Cerebellar cortex (tissue), 1 donor: ENCODE measurements at regions not wholly inside any gene's neighbourhood (a gene's known extent, or its start where the extent isn't known, plus 50 kb on each side); places are given as distances from the start of the nearest gene placed in this dataset.

ENCODE experiments used
- DNase-seq: peaks from one replicate; pipeline ENCODE4 v3.0.0-alpha.2; 2015; ENCODE audit warnings: low spot score

DNA sequence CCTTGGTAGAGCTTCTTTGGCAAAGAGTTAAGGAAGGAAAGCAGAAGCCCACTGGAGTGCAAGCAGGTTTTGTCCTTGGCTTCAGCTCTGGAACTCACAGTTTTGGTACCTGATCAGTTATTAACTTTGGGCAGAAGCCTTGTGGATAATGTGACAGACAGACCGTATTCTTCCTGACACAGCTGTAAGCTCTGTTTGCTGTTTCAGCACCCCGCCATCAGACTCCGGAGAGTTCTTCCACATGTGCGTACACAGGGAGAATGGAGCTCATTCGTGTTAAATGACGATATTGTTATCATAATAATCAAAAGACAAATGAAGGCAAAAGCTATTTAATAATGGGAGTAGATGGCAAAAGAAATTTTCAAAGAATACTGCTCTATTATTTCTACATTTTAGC, 155.1 kb upstream of the ARGLU1 start:
- no peak for DNase-seq

DNA sequence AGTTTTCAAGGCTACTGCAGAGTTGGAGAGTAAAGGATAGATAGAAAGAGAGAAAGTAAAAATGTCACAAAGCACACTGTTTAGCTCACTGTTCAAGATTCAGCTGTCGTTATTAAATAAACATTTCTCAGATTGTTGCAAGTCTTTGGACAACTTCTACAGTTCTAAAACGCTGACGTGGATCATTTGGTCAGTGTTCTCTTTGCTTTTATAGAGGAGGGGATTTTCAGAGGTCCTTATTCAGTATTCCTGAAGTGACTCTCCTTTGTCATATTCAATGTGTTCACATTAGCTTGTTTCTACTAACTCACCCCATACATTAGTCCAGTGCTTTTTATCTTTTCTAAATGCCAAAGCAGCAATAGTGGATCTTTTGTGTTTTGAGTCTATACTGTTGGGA, 154.7 kb upstream of the ARGLU1 start:
- no peak for DNase-seq

DNA sequence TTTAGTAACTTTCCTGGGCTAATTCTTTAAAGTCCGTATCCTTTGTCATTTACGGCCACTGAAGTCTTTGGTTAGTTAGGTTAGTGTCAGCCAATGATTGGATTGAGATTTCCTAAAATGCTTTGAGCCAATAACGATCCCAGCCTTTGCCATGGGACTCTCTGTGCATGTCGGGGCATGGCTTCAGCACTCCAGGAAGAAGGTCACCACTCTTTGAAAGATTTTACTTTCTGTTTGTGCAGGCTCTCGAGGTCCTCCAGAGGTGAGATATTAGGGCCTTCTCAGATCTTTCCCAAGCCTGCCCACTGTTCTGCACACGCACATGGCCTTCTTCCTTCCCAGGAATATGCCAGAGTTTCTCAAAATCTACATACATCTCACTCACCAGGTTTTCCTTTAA, 153.7 kb upstream of the ARGLU1 start:
- no peak for DNase-seq

DNA sequence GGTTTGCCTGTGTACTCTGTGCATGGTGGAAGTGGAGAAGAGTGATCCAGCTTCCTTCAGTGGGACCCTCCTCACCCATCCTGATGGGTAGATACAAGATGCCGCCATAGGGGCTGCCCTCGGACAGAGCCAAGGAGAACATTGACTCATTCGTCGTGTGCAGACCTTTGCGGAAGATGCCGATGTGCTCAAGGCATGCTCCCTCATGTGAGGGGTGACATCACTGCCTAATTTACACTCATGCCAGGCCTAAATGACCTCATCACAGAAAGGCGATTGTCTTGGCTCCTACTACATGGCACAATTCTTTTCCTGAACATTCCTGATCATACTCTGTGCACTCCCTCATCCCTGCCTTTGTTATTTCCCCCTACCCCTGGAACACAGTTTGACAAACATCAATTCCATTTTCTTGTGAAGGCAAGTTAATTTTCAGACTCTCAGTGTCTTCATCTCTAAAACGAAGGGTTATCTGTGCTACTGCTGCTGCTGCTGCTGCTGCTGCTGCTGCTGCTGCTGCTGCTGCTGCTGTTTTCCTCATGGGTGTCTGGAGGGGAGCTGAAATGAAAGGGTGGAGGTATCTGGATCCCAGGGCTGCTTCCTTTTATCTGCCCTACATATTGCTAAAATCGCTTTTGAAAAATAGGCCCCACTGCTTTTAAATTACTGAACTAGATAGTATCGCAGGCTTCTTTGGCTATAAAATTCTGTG, 146.5 kb upstream of the ARGLU1 start:
- no peak for DNase-seq

DNA sequence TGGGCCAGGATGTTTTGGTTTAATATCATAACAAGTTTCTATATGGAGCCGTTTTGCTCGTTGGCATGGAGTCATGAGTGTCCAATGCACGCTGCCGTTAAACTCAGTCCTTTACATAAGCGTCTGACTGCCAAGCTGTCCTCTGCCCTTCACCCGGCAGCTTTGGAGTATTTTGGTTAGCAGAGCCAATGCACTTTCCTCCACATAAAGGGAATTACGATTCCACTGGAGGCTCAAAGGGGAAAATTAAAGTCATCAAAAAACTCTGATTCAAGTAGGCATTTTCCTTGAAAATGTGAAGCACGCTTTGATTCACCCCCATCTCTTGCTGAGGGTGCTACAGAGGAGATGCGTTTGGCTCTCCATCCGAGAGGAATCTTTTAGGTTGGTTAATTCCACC, 144.4 kb upstream of the ARGLU1 start:
- DNase-seq, result no peak

DNA sequence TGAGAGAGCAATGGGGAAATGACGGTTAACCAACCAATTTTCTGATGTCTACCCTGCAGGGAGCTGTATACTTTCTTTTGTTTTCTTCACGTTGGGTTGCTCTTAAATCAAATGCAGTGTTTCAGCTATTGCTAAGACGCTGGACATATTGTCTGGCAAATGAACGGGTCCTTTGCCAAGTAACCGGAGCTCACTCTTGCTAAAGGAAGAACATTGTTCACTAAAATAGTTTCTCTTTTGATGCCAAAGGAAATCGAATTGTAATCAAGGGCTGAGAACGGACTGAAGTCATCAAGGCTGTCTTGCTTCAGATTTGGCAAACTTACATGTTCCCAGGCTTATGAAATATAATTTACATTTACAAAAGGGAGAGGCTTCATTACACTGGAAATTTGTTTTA, 142.3 kb upstream of the ARGLU1 start:
- DNase-seq, result no peak

DNA sequence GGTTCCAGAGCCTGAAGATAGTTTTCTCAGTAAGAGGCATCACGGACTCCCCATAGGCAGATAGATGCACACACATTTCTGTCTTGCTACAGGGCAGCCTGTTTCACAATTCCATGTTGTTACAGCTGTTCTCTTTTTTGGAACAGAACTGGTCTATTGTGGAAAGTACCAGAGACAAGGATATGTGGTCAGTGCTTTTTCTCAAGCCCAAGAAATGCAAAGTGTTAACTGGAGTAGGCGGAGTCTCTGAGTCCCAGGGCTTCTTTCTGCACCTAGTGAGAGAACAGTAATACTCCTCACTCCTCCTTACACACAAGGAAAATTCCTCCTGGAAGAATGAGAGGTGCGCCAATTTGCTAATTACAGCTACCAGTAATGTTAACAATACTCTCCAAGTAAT, 141.6 kb upstream of the ARGLU1 start:
- no peak for DNase-seq

DNA sequence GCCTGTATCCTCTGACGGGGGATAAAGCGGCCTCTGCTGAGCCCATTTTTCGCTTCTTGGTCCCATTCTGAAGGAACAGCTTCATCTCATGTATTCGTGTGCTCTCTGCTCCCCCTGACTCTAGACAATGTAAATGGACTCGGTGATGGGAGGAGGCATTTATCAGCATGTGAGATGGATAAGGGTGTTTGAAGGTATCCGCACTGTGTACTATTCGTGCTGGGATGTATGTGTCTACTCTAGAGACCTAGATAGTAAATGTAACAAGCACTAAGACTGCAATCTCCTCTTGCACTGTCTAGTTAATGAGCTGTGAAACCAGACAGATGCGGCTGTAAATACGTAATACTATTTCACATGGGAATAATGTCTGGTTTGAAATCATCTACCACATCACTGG, 134.6 kb upstream of the ARGLU1 start:
- no peak for DNase-seq

DNA sequence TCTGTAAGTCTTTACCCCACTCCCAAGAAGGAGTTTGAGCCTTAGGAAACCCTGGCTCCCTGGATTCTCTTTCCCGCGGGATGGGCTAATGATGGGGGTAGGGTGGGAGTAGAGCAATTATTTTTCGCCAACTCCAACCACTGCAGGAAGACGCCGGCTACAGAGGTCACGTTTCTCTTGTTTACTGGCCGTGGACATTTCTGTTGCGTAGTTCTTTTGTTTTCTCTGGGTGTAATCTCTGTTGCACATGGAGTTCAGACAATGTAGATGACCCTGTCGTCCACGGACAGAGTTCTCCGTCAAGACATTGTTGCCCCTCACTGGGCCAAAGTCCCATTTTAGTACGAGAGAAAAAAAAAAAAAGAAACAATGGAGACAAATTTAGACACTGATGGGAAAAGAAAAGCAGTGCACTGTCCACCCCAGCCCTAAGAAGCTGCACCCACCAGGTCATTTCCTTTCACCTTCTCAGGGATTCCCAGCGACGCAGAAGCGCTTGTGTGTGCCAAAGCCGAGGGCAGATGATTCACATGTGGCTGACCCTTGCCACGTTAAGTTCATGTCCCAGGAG, 133.9 kb upstream of the ARGLU1 start:
- DNase-seq, result no peak

DNA sequence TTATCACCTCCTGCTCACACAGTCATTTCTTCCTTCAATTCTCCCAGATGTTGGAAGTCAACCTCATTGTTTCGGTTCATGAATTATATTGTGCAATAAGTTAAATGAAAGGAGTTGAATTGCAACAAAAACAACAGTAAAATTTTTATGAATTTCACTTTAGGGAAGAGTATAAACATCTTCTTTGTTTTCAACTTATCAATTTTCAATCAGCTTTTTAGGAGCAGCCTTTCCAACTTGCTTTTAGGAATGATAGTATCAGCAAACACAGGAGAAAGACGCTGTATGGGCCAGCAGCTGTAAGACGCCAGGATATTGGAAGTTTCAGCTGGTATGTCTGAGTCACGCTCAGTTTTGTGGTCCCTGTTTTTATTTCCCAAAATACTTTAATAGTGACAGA, 132.5 kb upstream of the ARGLU1 start:
- no peak for DNase-seq

DNA sequence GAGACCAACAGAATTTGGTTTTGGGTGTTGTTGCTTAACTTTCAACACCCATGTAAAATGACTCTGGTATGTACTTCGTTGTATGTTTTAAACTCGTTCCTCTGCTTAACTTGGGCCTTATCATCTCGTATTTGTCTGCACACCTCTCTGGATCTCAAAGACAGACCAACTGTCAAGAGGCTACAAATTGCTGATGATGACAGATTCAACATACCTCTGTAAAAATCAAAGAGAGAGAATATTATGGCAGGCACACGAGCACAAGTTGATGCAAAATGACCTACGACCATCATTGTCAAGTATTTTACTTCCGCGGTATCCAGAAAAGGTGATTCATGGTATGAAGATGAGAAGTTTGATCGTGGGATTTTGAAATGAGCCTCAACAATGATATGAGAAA, 132.1 kb upstream of the ARGLU1 start:
- no peak for DNase-seq

DNA sequence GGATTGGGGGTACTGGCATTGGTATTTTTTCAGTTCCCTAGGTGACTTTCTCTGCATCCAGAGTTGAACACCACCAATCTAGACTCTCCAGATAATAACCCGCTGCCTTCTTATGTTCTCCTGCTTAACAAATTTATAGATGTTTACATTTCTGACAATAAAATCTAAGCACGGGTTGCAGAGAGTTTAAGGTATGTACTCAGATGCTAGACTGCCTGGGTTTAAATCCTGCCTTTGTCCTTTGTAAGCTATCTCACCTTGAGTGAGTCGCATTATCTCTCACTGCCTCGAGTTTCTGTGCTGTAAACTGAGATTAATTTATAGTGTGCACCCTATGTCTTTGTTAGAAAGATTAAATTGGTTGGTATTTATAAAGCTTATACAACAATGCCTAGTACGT, 131.4 kb upstream of the ARGLU1 start:
- no peak for DNase-seq

DNA sequence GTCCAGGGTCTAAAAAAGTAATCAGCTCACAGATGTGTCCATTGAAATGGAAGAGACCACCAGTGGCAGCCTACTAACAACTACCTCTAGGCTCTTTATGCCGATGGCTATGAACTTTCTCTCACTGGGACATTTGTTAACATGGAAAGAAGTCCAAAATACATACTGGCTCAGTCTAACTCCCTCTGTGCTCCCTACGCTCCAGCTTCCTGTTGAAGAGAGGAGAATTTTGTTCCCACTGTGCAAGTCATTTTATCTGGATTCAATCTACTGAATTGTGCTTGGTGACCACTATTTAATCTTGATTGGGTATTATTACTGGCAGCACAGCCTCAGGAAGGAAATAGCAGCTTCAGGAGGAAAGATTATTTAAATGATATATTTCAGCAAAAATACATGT, 128.8 kb upstream of the ARGLU1 start:
- no peak for DNase-seq

DNA sequence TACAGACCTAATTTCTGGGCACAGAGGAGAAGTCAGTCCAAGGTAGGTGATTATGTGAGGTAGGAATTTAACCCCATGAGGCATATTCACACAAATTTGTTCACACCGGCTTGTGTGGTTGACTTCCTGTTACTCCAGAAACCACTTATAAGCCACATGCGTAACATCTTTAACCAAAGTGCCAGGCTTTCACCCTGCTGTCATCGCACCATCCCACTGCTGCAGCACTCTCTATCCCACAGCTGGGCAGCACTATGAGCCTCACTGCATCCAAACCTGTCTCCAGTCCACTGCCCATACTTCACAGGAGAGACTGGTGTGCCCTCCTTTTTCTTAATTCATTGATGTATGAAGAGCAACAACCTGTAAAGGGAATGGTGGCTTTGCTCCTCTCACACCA, 128.2 kb upstream of the ARGLU1 start:
- no peak for DNase-seq

DNA sequence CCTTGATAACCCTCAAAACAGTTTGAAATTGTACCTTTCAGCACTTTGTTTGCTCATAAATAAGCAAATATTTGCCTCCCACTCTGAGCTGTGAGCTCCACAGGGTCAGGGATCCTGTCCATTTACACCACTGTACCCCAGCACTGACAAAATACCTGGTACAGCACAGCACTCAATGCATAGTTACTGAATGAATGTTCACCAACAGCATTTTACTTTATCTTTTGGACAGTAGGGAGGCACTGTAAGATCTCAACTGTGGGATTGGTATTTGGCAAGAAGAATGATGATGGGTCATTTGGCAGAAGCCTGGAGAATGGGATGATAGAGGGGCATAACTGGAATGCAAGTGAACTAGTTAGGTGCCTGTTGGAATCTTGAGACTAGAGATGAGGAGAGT, 127.2 kb upstream of the ARGLU1 start:
- no peak for DNase-seq

DNA sequence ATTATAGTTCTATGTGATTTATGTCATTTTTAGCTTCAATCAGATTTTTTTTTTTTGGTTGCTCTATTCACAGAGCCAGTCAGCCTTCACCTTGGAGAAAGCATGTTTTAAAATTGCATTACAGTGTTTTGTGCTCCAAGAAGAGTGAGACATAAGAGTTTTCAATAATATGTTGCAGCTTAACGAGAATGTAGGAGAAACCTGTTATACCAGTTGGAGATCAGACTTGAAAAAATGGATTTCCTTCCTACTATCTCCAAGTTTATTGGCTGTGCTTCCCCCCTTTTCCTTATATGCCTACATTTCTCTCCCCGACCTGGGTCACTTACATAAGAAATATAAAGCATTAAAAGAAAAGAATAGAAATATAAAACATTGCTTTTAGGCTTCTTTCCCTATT, 123.9 kb upstream of the ARGLU1 start:
- no peak for DNase-seq

DNA sequence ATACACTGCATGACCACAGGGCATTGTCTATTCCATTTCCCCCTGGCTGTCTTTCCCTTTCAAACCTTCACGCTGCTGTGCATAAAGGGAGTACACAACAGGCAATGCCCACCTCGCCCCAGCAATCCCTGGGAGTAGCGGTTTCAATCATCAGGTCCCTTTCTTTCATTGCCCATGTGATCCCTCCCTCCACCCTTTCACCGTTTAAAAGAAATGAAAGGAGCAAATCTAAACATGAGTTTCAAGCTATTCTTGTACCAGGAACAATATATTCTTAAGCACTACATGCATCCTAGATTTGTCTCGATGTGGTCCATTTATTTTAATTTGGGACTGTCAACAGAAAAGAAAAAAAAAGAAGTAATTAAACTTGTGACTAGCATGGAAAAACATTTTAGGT, 123.4 kb upstream of the ARGLU1 start:
- no peak for DNase-seq

DNA sequence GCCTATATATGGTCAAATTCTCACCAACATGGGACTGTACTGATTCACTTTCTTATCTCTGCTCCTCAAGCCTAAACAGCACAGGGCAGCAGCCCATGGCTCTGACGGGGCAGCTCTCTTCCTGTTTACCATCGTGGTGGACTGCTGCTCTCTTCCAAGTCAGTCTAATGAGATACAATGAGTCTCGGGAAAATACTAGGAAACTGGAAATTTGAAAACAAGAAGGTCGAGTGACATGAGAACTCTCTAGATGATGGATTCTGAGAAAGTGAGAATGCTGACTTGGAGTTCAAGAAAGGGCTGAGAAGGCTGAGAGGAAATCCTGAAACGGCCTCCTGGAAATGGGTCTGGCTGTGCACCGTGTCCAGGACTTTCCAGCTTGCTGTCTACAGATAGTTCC, 122.8 kb upstream of the ARGLU1 start:
- no peak for DNase-seq

DNA sequence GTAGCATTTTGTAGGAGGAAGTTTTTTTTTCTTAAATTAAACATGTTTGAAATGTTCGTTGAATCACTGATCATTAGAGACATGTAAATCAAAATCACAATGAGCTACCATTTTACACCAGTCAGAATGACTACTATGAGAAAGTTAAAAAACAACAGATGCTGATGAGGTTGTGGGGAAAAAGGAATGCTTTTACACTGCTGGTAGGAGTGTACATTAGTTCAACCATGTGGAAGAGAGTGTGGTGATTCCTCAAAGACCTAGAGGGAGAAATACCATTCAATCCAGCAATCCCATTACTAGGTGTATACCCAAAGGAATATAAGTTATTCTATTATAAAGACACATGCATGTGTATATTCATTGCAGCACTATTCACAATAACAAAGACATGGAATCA, 122.0 kb upstream of the ARGLU1 start:
- DNase-seq, result no peak

DNA sequence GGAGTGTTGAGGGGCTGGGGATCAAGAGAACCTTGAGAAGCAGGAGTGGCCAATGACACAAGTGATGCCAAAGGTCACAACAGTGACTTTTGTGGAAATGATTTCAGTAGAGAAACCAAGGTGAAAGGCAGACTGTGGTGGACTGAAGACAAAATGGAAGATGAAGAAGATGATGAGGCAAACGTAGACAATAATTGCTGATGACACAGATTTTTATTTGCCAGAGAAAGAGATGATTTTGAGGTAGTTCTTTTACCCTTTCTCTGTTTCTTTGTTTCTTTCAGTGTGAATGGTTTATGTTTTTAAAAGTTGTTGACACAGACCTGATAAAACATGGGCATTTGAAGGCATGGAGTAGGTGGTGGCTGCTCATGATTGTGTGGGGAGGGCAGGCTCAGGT, 121.0 kb upstream of the ARGLU1 start:
- no peak for DNase-seq

DNA sequence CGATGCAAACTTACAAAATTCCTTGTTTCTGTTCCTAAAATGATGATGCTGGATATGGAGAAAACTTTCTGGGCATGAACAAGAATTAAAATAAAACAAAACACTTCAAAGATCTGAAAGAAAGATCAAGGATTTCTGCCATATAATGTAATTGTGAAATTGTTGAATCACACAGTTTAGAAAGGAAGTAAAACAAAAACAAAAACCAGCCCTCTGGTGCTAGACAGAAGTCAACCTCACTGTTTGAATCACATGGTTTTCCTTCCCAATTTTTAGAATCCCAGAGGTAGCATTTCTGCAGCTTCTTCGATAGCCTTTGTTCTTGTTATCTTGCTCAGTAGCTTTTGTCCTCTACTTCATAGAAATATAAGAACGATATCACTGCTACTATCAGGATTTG, 118.2 kb upstream of the ARGLU1 start:
- DNase-seq, result no peak

DNA sequence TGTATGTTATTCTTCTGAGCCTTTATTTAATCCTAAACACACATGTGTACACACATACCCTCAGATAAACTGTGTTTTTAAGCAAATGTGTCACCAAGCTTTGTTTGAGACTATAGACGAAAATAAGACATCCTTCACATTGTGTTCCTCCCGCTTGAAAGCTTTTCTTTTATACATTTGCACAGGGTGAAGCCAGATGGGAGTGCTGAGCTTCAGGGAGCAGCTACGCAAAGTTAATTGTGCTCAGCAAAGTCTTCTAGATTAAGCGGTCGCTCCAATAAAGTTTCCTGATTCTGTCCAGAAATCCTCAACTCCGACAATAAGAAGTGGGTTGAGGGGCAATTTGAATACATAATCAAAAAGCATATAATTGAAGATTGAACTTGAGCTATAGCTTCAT, 117.2 kb upstream of the ARGLU1 start:
- DNase-seq, result no peak

DNA sequence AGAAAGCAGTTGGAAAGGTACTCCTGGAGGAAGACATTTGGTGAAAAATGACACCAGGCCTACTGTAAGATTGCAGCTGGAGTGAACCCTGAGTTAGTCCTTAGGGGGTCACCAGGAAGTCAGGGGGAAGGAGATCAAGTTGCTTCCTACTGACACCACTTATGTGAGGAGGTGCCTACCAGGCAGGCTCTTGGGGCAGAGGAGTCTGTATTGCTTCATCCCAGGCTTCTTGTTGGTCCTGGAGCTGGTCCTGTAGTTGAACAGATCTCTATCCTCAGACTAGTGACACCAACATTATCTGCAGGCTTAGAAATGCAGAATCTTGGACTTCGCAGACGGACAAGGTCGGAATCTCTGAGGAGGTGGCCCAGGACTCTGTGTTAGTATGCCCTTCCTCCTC, 116.0 kb upstream of the ARGLU1 start:
- DNase-seq, result no peak

DNA sequence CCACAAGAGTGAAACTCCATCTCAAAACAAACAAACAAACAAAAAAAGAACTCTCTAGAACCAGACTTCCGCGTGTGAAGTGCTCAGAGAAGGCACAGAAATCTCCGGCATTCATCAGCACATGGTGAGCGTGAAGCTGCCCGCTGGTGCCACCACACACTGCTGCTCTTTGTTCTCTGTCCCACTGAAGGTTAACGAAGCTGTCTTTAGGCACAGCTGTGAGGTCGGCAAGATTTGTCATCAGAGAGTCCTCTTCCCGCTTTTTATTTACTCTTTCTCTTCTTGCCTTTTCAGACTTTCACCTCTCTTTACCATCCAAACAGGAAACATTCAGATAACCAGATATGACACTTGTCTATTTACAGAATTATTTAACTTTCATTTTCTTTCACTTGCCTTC, 115.2 kb upstream of the ARGLU1 start:
- DNase-seq, result no peak

DNA sequence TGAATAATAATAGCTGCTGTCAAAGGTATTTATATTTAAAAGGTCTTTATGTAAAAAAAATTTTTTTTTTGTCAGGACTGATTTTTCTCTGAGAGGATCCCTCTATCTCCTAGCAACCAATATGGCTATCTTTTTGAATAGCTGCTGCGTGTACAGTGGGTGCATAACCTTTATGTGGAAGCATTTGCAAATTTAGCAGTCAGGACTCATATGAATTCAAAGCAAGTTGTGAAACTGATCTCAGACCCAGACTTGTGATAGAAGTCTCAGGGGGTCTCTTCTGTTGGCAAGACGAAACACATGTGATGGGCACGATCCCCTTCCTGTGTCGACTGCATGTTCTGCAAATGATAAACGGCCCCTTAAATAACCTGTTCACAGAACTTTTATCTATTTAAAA, 114.1 kb upstream of the ARGLU1 start:
- no peak for DNase-seq
